ENCODE measurements at regions not wholly inside any gene's neighbourhood (a gene's known extent, or its start where the extent isn't known, plus 50 kb on each side); places are given as distances from the start of the nearest gene placed in this dataset.

- TF ChIP-seq ZBTB12 (CRISPR knock-in tag; IDR thresholded peaks at IDR 0.05) (no peak), ZNF589 (CRISPR knock-in tag; IDR thresholded peaks at IDR 0.05; ENCODE audit: low read depth) (no peak), SRF (CRISPR knock-in tag; IDR thresholded peaks at IDR 0.05) (no peak), EZH2 (IDR thresholded peaks at IDR 0.05; ENCODE audit: borderline replicate concordance, low read depth, low read length) (no peak), POLR2AphosphoS2 (IDR thresholded peaks at IDR 0.05; ENCODE audit: low read length) (no peak), IRF9 (tag; IDR thresholded peaks at IDR 0.05) (no peak), PML (IDR thresholded peaks at IDR 0.05; ENCODE audit: low read length) (no peak)
Measured at GRCh38 chr14:29217813-29218450, 451.3 kb downstream of the FOXG1 start.
